Hepatocyte (in vitro differentiated cells): ENCODE measurements at regions not wholly inside any gene's neighbourhood (a gene's known extent, or its start where the extent isn't known, plus 50 kb on each side); places are given as distances from the start of the nearest gene placed in this dataset.

Experiments
- DNase-seq: peaks from one replicate; pipeline ENCODE4 v3.0.0-alpha.2; 2016; ENCODE audit warnings: low spot score
- H2AFZ ChIP-seq: fragments of 200-600 bp; sonication (generic); 2 replicates; pipeline ENCODE4 v1.6.0; 2016; ENCODE audit warnings: antibody characterized with exemption, mild to moderate bottlenecking
- H3K27ac ChIP-seq: fragments of 200-600 bp; sonication (generic); 2 replicates; pipeline ENCODE4 v1.5.1; 2016; ENCODE audit warnings: mild to moderate bottlenecking
- H3K27me3 ChIP-seq: fragments of 200-600 bp; sonication (generic); 2 replicates; pipeline ENCODE4 v1.6.1; 2016
- H3K36me3 ChIP-seq: fragments of 200-600 bp; sonication (generic); replicated peaks from 2 replicates; pipeline ENCODE4 v1.5.1; 2016; ENCODE audit warnings: low read depth; ENCODE audit not compliant: insufficient read depth
- H3K4me1 ChIP-seq: fragments of 200-600 bp; sonication (generic); 2 replicates; pipeline ENCODE4 v1.5.1; 2016; ENCODE audit warnings: mild to moderate bottlenecking, moderate library complexity; ENCODE audit not compliant: insufficient read depth
- H3K4me2 ChIP-seq: fragments of 200-600 bp; sonication (generic); 2 replicates; pipeline ENCODE4 v1.6.0; 2016
- H3K4me3 ChIP-seq: fragments of 200-600 bp; sonication (generic); 2 replicates; pipeline ENCODE4 v1.5.1; 2016; ENCODE audit warnings: mild to moderate bottlenecking
- H3K79me2 ChIP-seq: fragments of 200-600 bp; sonication (generic); 2 replicates; pipeline ENCODE4 v1.6.0; 2017; ENCODE audit warnings: mild to moderate bottlenecking
- H3K9me2 ChIP-seq: fragments of 200-600 bp; sonication (generic); replicated peaks from 2 replicates; pipeline ENCODE4 v1.6.0; 2017; ENCODE audit warnings: mild to moderate bottlenecking; ENCODE audit not compliant: insufficient read depth
- H3K9me3 ChIP-seq: fragments of 200-600 bp; sonication (generic); 2 replicates; pipeline ENCODE4 v1.5.1; 2016; ENCODE audit warnings: low read depth, mild to moderate bottlenecking
- H4K20me1 ChIP-seq: fragments of 200-600 bp; sonication (generic); 2 replicates; pipeline ENCODE4 v1.6.0; 2016; ENCODE audit warnings: mild to moderate bottlenecking; ENCODE audit not compliant: insufficient read depth, poor library complexity, severe bottlenecking
- CTCF ChIP-seq: fragments of 200-600 bp; sonication (generic); IDR thresholded peaks from 2 replicates; pipeline ENCODE4 v1.5.1; 2016; ENCODE audit warnings: antibody characterized with exemption, mild to moderate bottlenecking; ENCODE audit not compliant: poor library complexity
- EZH2 ChIP-seq: fragments of 200-600 bp; sonication (generic); IDR thresholded peaks from 2 replicates; pipeline ENCODE4 v1.6.1; 2016; ENCODE audit warnings: antibody characterized with exemption, mild to moderate bottlenecking, borderline replicate concordance
- EZH2phosphoT487 ChIP-seq: fragments of 200-600 bp; sonication (generic); IDR thresholded peaks from one replicate; pipeline ENCODE4 v1.6.1; 2018; ENCODE audit warnings: antibody characterized with exemption, mild to moderate bottlenecking, low read depth, moderate library complexity; ENCODE audit not compliant: unreplicated experiment, severe bottlenecking
- whole genome bisulfite sequencing: methylation state at CpG from one replicate; pipeline ENCODE4 v1.1.6; 2016; ENCODE audit warnings: low lambda C conversion rate; ENCODE audit errors: missing lambda C conversion rate; 5-methylcytosine and 5-hydroxymethylcytosine counted together

- 87% methylated on average over 1 of the region's 1 CpG for WGBS
- Histone ChIP-seq H3K27ac (no peak overlapping the region), H3K9me2 (no peaks in the 10 kb centered on the region), H3K4me1 (no peaks in the 10 kb centered on the region), H3K9me3 (no peaks in the 10 kb centered on the region), H3K36me3 (no peaks in the 10 kb centered on the region), H2AFZ (no peak overlapping the region), H4K20me1 (no peaks in the 10 kb centered on the region), H3K27me3 (no peaks in the 10 kb centered on the region), H3K4me3 (no peak overlapping the region), H3K79me2 (no peaks in the 10 kb centered on the region), H3K4me2 (no peak overlapping the region)
- no peak for TF ChIP-seq EZH2
- DNase-seq: no peak
Measured at GRCh38 chr1:83022206-83022605, 976.7 kb downstream of the TTLL7 start.

- DNase-seq: no peak
- 79% methylated on average over 4 of the region's 4 CpGs for WGBS
- Histone ChIP-seq H4K20me1 (no peaks in the 10 kb centered on the region), H2AFZ (no peak overlapping the region), H3K4me1 (no peaks in the 10 kb centered on the region), H3K36me3 (no peaks in the 10 kb centered on the region), H3K9me3 (no peaks in the 10 kb centered on the region), H3K4me3 (no peak overlapping the region), H3K4me2 (no peak overlapping the region), H3K27ac (no peak overlapping the region), H3K27me3 (no peaks in the 10 kb centered on the region), H3K9me2 (no peaks in the 10 kb centered on the region), H3K79me2 (no peaks in the 10 kb centered on the region)
- TF ChIP-seq EZH2: no peak
- TF ChIP-seq EZH2phosphoT487: no peak
- no peak for TF ChIP-seq CTCF
Measured at GRCh38 chr1:83017701-83018100, 981.2 kb downstream of the TTLL7 start.

- no peaks in the 10 kb centered on the region for H3K9me3 ChIP-seq
- no peak for DNase-seq
- no peak for TF ChIP-seq CTCF
- no peak for TF ChIP-seq EZH2
- TF ChIP-seq EZH2phosphoT487: no peak
- H3K27me3 ChIP-seq: no peaks in the 10 kb centered on the region
- no peak overlapping the region for H2AFZ ChIP-seq
- WGBS: 85% methylated on average over 1 of the region's 1 CpG
- H3K4me2 ChIP-seq: no peak overlapping the region
- no peak overlapping the region for H3K4me3 ChIP-seq
- no peaks in the 10 kb centered on the region for H3K79me2 ChIP-seq
- no peaks in the 10 kb centered on the region for H3K4me1 ChIP-seq
- H3K9me2 ChIP-seq: no peaks in the 10 kb centered on the region
- H3K27ac ChIP-seq: no peak overlapping the region
- no peaks in the 10 kb centered on the region for H4K20me1 ChIP-seq
- no peaks in the 10 kb centered on the region for H3K36me3 ChIP-seq
Measured at GRCh38 chr1:83017276-83017675, 981.7 kb downstream of the TTLL7 start.

- no peak overlapping the region for H3K27ac ChIP-seq
- no peaks in the 10 kb centered on the region for H3K9me3 ChIP-seq
- no peak overlapping the region for H3K4me2 ChIP-seq
- no peak for TF ChIP-seq CTCF
- no peak for TF ChIP-seq EZH2phosphoT487
- TF ChIP-seq EZH2: no peak
- H3K4me3 ChIP-seq: no peak overlapping the region
- no peaks in the 10 kb centered on the region for H4K20me1 ChIP-seq
- H3K36me3 ChIP-seq: no peaks in the 10 kb centered on the region
- DNase-seq: no peak
- H3K4me1 ChIP-seq: no peaks in the 10 kb centered on the region
- H2AFZ ChIP-seq: no peak overlapping the region
- 83% methylated on average over 1 of the region's 1 CpG for WGBS
- no peaks in the 10 kb centered on the region for H3K9me2 ChIP-seq
- H3K27me3 ChIP-seq: no peaks in the 10 kb centered on the region
- H3K79me2 ChIP-seq: no peaks in the 10 kb centered on the region
Measured at GRCh38 chr1:83016354-83016849, 982.5 kb downstream of the TTLL7 start.
